GM19035 (cell line): ENCODE measurements at regions not wholly inside any gene's neighbourhood (a gene's known extent, or its start where the extent isn't known, plus 50 kb on each side); places are given as distances from the start of the nearest gene placed in this dataset.
A peak's percentile ranks its signal among the peaks of the same experiment; 100 is the strongest.
"Not testable (repeated sequence)": the region's sequence is repeated elsewhere in the genome, so short reads cannot be mapped to it uniquely, and the experiment has no call there.

ENCODE experiments used
- ATAC-seq: cut with Tn5 transposase; IDR thresholded peaks from one replicate; pipeline ENCODE4 v1.9.1; 2021; ENCODE audit not compliant: unreplicated experiment

DNA sequence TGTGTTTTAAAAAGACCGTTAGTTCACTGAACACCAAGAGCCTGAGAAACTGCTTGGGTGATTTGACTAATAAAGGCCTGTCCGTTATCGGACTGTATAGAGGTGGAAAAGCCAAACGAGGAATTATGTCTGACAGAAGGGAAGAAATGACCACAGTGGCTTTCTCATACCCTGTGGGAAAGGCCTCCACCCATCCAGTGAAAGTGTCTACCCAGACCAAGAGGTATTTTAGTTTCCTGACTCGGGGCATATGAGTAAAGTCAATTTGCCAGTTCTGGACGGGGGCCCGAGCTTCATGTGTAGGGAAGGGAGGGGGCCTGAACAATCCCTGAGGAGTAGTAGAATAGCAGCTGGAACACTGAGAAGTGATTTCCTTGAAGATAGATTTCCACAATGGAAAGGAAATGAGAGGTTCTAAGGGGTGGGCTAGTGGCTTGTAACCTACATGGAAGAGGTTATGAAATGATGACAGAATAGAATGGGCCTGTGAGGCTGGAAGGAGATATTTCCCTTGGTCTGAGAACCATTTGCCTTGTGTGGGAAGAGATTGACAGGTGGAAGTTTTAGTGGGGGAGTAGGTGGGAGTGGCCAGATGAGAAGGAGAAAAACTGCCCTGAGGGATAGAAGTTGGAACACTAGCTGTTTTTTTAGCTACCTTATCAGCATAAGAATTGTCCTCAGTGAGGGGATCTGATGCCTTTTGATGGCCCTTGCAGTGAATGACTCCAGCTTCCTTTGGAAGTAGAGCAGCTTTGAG lies 106.4 kb upstream of the PPM1J start:
- ATAC-seq: not testable (repeated sequence)

DNA sequence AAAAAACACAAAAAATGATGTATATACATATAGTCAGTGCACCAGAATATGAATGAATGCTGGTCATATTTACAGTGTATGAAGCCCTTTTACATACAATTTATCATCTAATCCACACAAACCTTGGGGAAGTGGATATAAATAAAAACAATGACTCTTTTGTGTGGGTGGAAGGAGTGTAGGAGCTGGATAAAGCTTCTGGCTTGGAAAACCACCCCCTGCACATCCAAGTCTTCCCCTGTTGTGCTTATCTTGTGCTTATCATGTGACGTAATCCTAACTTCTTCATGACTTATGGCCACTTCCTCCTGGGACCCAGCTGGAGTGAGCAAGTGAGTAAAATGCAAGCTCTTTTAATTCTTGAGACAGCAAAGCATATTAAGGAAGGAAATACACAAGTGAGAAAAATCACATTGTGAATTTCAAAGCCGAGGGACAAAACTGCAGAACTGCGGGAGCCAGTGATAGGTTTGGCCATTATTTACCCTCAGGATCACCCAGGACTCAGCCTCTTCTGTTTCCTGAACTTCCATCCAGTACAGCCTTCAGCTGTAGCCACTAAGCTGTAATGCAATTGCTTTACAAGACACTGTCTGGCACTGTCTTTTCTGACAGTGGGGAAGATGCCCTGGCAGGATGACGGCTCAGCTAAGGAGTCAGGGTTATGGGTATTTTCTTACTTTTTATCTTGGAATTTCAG lies 104.0 kb upstream of the PPM1J start:
- no peak for ATAC-seq

DNA sequence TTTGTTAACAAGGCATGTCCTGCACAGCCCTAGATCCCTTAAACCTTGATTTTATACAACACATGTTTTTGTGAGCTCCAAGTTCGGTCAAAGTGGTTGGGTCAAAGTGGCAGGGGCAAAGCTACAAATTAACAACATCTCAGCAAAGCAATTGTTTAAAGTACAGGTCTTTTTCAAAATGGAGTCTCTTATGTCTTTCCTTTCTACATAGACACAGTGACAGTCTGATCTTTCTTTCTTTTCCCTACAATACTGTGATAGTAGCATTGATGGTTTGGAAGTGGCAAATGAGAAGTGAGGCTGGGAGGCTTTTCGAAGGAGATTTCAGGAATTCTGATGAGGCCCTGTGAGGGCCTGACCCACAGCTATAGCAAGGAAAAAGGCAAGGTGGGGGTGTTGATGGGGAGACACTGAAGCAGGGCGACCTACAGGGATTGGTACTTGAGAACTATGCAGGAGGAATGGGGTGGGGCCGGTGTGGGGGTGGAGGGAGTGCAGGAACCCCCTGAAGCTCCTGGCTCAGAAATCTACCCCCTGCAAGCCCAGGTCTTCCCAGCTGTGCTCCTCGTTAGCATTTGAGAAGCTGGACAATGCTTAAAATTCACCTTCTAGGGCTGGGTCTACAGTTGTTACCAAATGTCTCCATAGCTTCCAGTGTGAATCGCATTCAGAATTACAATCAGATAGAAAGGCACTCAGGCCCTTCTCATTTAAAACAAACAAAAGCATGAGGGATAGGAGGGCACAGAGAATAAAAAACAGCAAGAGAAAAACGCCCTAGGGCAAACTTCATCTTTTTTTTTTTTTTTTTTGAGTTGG lies 102.6 kb upstream of the PPM1J start:
- no peak for ATAC-seq

DNA sequence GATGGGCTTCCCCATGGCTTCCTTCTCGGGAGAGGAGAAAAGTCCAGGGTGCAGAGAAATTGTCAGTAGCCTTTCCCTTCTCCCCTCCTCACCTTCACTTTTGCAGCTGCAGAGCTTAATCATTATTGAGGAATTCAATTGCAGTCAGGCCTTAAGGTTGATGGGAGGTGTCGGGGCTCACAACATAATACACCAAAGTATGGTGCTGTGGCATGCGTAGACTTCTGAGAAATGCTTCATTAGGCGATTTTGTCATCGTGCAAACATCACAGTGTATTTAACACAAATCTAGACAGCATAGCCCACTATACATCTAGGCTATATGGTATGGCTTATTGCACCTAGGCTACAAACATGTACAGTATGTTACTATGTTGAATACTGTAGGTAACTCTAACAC lies 100.2 kb upstream of the PPM1J start:
- ATAC-seq: no peak

DNA sequence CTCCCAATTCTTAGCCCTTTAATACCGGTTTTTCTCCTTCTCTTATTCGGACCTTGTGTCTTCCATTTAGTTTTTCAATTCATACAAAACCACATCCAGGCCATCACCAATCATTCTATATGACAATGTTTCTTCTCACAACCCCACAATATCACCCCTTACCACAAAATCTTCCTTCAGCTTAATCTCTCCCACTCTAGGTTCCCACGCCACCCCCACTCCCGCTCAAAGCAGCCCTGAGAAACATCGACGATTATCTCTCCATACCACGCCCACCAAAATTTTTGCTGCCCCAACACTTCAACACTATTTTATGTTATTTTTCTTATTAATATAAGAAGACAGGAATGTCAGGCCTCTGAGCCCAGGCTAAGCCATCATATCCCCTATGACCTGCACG lies 99.5 kb upstream of the PPM1J start:
- ATAC-seq: not testable (repeated sequence)

DNA sequence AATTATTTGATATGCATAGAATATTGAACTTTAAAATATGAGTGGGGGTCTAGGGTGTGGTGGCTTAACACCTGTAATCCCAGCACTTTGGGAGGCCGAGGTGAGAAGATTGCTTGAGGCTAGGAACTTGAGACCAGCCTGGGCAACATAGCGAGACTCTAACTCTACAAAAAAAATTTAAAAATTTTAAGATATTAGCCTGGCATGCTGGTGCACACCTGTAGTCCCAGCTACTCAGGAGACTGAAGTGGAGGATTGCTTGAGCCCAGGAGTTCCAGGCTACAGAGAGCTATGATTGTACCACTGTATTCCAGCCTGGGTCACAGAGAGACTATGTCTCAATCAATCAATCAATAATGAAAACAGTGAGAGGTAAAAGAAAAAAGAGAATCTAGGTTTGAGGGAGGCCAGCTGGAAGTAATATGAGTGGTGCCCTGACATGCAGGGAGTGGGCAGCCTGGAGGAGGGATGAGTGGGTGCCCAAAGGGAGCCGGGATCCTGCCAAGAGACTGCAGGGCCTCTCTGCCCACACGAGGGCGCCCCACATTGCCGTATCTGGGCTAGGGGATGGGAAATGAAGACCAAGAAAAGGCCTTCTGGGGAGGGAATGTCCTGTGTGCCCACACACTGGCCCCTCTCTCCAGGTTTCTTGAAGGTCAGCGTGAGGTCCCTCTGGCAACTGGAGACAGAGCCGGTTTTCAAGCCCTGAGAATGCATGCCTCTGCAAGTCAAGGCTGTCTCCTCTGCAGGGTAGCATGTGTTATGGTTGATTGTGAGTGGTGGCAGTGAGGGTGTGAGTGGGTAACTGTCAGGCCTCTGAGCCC lies 93.9 kb upstream of the PPM1J start:
- ATAC-seq: peak; percentile 74

DNA sequence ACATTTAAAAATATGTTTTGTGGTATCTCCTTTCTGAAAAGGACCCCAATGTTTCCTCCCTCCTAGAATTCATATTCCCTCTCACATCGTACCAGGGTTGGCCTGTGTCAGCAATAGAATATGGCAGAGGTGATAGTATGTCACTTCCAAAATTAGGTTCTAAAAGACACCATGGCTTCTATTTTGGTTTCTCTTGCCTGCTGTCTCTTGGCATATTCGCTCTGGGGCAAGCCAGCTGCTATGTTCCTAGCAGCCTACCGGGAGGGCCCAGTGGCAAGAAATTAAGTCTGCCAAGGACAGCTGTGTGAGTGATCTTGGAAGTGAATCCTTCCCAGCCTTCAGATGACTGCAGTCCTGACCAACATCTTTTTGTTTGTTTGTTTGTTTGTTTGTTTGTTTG lies 92.9 kb upstream of the PPM1J start:
- no peak for ATAC-seq

DNA sequence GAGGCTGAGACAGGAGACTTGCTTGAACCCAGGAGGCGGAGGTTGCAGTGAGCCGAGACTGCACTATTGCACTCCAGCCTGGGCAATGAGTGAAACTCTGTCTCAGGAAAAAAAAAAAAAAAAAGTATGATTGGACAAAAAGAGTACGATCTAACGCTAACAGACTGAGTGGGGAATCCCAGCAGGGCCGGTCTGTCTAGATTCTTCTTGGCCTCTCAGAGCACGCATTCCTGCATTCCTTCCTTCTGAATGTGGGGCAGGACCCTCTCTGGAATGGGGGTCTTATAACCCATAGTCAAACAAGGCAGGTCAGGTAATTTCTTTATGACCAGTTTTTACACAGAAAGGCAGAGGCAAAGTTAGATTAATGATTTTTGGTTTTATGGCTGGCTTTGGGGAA lies 92.0 kb upstream of the PPM1J start:
- no peak for ATAC-seq

DNA sequence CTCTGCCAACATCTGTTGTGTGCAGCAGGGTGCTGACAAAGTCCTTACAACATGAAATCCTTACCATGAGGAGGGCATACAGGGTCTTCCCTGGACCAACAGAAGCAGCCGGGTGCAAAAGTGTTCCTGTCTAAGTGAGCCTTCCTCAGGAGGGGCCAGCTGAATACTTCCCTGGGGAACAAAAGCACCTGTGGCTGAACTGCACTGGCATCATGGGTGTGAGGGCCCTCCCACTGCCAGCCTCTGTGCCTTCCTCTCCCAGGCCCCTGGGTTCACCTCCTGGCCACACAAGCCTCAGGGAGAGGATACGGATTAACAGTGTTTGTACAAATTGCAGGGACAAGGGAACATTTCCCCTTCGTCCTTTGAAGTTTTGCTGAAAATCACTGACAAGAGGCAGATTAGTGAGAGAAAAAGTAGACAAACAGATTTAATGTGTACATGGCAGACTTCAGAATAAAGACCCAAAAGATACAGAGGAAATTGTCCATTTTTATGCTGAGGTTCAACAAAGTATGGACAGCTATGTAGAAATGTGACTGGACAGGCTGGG lies 91.0 kb upstream of the PPM1J start:
- ATAC-seq: no peak

DNA sequence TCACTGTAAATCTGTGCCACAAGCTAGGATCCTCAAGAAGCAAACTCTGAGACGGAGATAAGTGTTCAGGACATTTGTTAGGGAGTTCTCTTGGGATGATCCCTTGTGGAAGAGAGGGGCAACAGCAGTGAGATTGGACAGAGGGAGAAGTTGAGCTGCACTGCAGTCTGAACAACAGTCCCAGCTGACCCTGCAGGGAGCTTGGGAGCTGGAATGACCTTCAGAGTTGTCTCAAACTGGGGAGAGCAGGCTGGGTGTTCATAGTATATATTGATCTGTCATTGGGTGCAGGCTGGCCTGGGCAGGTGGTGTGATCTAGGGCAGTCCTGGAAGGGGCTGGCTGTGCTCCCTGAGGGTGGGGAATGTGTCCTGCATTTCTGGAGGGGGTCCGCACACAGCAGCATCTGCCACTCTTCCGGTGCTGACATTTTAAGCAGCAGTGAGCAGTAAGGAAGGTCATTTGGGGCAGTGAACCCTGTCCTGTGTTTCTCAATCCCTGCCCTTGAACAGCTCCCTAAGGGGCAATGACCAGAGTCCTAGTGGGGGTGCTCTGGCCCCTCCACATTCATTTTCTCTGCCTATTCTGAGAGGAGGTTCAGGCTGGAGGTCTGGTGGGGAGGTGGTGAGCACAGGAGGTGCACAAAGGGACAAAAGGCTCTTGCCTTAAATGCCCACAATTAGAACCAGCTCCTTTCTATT lies 90.2 kb upstream of the PPM1J start:
- no peak for ATAC-seq

DNA sequence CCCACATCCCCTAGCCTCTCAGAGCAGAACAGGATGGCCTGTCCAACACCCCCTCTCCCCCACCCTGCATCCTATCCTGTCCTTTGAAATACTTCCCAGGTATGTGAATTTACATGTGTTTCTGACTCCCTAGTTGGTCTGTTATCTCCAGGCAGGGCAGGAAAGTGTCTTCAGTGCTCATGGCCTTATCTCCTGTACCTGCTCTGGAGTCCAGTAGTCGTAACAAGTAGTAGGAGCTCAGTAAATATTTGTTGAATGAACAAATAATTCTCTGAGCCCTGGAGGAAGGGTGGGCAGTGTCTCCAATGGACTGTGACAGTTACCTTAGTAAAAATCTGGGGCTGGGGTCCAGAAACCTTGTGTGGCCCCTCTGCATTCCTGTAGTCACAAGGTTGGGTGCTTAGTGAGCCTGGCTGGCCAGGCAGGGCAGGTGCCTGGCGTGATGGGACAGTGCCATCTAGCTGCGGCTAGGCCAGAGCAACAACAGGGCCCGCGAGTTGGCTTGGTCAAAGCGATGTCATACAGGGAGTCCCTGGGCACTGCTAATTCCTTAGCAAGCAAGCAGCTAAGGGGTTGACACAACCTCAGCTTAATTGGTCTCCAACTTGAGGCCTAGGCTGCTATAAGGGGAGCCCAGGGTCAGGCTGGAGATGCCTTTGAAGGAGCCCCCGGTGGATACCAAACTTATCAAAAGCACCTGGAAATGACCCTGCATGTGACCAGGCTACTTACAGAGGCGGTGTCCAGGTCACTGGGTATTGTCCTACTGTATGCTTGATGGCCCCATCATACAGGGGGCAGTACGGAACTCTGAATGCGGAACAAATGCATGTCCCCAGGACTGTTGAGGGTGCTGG lies 89.0 kb upstream of the PPM1J start:
- ATAC-seq: no peak

DNA sequence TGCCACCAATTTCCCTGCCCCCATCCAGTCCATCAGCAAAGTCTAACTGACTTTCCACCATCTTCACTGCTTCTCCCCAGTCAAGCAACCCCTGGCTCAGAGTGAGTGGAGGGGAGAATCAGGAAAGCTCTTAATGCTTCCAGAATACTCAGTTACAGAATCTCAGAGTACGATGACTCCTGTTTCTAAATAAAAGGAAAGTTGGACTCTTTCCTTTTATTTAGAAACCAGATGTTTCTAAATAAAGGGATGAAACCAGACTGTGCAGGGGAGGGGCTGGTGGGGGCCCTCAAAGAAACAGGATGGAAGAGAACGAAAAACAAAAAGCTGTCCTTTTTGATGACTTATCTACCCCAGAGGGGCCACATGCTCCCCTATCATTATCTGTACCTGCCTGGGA lies 85.2 kb upstream of the PPM1J start:
- no peak for ATAC-seq

DNA sequence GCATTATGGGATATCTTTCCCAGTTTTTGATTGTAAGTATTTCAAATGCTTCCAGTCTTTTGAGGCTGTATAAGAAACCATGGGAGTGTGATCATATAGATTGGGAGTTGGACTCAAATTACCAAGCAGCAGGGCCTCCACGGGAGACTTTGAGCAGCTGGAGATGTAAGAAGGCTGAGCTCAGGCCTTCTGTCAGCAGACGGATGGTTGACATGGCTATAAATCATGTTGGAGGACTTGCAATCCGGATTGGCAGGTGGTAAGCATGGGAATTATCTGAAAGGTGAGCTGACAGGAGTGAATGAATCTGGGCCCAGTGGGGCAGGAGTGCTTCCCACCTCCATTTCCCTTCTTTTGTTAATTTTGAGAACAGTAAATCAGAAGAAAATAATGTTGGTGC lies 83.2 kb upstream of the PPM1J start:
- ATAC-seq: no peak

DNA sequence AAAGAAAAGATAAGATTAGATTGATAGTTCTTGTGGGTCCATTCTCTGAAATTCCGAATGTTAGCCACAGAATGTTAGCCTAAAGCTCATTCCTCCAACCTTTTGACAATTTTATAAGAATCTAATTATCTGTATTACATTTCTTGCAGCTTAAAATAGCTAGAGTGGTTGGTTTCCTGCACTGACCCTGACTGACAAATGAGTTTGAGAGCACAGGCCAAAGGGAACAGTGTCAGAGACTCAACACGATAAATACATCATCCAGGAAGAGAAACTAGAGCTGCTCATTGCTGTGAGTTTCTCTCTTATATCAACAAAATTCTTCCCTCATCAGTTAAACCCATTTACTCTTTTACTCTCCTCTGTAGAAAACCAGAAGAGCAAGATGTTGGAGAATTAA lies 82.1 kb upstream of the PPM1J start:
- ATAC-seq: no peak

DNA sequence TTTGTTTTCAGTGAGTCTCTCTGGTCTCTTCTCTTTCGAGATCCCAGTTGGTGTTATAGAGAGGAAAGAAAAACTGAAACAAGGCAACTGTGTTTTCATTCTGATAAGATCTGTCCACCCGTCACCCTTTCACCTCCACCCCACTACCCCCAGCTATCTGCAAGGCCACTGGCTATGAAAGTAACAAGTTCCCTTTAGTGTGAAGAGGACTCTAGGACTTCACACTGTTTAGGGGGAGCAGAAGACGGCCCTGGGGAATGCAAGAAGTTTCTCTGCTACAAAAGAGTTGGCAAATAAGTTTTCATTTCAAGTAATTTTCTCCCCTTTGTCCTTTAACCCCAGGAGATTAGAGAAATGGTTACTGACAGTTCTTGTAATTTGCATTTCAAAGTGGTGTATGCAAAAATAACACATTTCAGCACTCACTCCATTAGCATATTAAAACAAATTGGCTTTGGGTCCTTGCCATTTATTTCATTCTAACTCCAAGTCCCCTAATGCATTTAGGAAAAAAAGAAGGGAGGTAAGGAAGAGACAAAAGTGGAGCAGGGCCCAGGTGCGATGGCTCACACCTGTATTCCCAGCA lies 79.6 kb upstream of the PPM1J start:
- peak; percentile 78 for ATAC-seq

DNA sequence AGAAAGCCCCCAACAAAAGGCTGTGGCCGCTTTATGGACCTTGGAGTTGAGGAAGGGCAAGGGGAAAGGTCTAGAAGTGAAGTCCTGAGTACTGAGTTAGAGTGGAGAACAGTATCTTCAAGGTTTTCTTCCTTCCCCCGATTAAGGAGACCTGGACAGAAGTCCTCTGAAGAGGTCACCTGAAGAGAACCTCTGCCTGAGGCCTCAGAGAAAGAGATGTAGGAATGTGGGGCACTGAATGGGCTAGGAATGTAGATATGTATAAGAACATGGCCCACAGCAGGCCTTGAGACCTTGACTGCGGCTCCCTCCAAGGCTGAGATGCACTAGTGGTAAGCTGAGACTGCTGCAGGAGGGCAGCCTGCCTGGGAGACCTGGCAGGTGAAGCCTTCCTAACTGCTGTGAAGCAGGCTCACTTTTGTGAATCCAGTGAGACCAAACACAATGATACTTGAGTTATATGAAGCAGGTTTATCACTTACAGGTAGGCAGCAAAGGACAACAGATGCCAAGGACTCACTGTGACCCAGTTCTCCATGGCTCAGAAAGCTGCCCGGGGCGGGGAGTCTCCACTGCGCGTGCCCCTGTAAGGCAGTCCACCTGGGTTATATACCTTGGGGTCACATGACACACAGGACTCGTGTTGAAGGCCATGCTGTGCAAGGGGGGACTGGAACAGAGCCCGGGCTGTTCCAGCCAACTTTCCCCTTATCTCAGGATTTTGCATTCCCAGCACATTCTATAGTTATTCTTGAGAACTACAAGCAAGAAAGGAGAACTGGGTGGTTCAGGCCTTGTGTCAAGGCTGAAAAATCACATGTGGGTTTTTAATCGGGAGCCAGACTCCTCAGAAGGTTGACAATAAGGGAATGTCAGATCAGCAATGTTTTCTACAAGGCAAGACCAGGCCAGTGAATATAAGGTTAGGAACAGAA lies 78.8 kb upstream of the PPM1J start:
- no peak for ATAC-seq

DNA sequence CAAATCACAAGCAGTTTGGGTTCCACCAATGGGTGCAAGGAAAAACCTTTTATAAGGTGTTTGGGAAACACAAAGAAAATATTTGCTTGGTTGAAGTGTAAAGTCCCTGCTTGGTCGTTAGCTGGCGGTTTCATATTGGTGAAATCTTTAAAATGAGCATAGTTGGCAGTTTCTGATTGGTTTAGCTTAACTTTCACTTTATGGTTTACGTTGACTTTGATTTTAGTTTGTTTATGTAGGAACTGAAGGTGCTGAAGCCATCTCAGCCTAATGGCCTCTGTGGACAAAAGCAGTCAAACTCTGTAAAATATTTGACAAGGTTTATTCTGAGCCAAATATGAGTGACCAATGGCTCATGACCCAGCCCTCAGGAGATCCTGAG lies 76.6 kb upstream of the PPM1J start:
- no peak for ATAC-seq
